WTC11 (cell line): ENCODE measurements at regions not wholly inside any gene's neighbourhood (a gene's known extent, or its start where the extent isn't known, plus 50 kb on each side); places are given as distances from the start of the nearest gene placed in this dataset.

Experiments
- ATAC-seq: fragments of 200-7000 bp; cut with Tn5 transposase; 2 replicates; pipeline ENCODE4 v1.10.0; 2021; ENCODE audit warnings: mild to moderate bottlenecking, moderate library complexity
- CTCF ChIA-PET: fragments of 300-600 bp; sonication (Branson Sonifier 250); formaldehyde crosslinking; loops from one replicate; lab custom pipeline; 2021; ENCODE audit warnings: antibody characterized with exemption; lab: Charles Lee
- POLR2A ChIA-PET: fragments of 350-600 bp; sonication (Branson Sonifier 250); formaldehyde crosslinking; loops from one replicate; lab custom pipeline; 2021; ENCODE audit warnings: antibody characterized with exemption; lab: Charles Lee
- DNase-seq: peaks from one replicate; pipeline ENCODE4 v3.0.0; 2021; ENCODE audit warnings: low spot score
- H3K27ac Mint-ChIP-seq: 2 replicates; pipeline ENCODE4 v1.8.0; 2021; ENCODE audit warnings: mixed read lengths
- H3K27me3 Mint-ChIP-seq: 2 replicates; pipeline ENCODE4 v1.8.0; 2021; ENCODE audit warnings: low read depth, mild to moderate bottlenecking, moderate library complexity, mixed read lengths
- H3K36me3 Mint-ChIP-seq: 2 replicates; pipeline ENCODE4 v1.8.0; 2021; ENCODE audit warnings: mixed read lengths
- H3K4me1 Mint-ChIP-seq: 2 replicates; pipeline ENCODE4 v1.8.0; 2022; ENCODE audit warnings: mixed read lengths
- H3K4me3 Mint-ChIP-seq: 2 replicates; pipeline ENCODE4 v1.8.0; 2021; ENCODE audit warnings: mild to moderate bottlenecking, moderate library complexity, mixed read lengths
- H3K9me3 Mint-ChIP-seq: 2 replicates; pipeline ENCODE4 v1.8.0; 2021; ENCODE audit warnings: mixed read lengths
- CREB1 ChIP-seq: sonication (generic); formaldehyde crosslinking; IDR thresholded peaks from 2 replicates; pipeline ENCODE4 v1.8.0; 2023; ENCODE audit warnings: mild to moderate bottlenecking, missing genetic modification reagents
- ESRRA ChIP-seq: sonication (generic); formaldehyde crosslinking; IDR thresholded peaks from 2 replicates; pipeline ENCODE4 v1.8.1; 2022; ENCODE audit warnings: mild to moderate bottlenecking, missing genetic modification reagents, borderline replicate concordance
- FOXK1 ChIP-seq: sonication (generic); formaldehyde crosslinking; IDR thresholded peaks from 2 replicates; pipeline ENCODE4 v1.8.0; 2022; ENCODE audit warnings: mild to moderate bottlenecking, moderate library complexity, missing genetic modification reagents
- GRHL2 ChIP-seq: fragments of 250-450 bp; sonication (Bioruptor Pico); IDR thresholded peaks from 2 replicates; pipeline ENCODE4 v1.8.0; 2022; ENCODE audit warnings: mild to moderate bottlenecking, moderate library complexity; ENCODE audit not compliant: insufficient replicate concordance, severe bottlenecking
- NFATC4 ChIP-seq: fragments of 250-450 bp; sonication (Bioruptor Pico); IDR thresholded peaks from 2 replicates; pipeline ENCODE4 v1.9.0; 2021; ENCODE audit warnings: mild to moderate bottlenecking
- OVOL2 ChIP-seq: fragments of 250-450 bp; sonication (Bioruptor Pico); IDR thresholded peaks from 2 replicates; pipeline ENCODE4 v1.9.0; 2021; ENCODE audit warnings: mild to moderate bottlenecking, borderline replicate concordance
- ZNF219 ChIP-seq: sonication (generic); formaldehyde crosslinking; IDR thresholded peaks from 2 replicates; pipeline ENCODE4 v1.8.0; 2023; ENCODE audit warnings: missing genetic modification reagents, mild to moderate bottlenecking, borderline replicate concordance
- ZNF263 ChIP-seq: sonication (generic); formaldehyde crosslinking; IDR thresholded peaks from 2 replicates; pipeline ENCODE4 v1.8.1; 2022; ENCODE audit warnings: low read depth, mild to moderate bottlenecking, moderate library complexity, missing genetic modification reagents
- TF ChIP-seq, protein P1 (sequence below): sonication (generic); formaldehyde crosslinking; conservative IDR thresholded peaks from 2 replicates; pipeline ENCODE4 v1.8.1; 2023; ENCODE audit warnings: mild to moderate bottlenecking, low read depth, missing genetic modification reagents, moderate library complexity
- TF ChIP-seq, protein P2 (sequence below): fragments of 250-450 bp; sonication (Bioruptor Pico); IDR thresholded peaks from 2 replicates; pipeline ENCODE4 v1.9.0; 2021; ENCODE audit warnings: mild to moderate bottlenecking, borderline replicate concordance
- TF ChIP-seq, protein P3 (sequence below): sonication (generic); formaldehyde crosslinking; IDR thresholded peaks from 2 replicates; pipeline ENCODE4 v1.8.1; 2023; ENCODE audit warnings: mild to moderate bottlenecking, missing genetic modification reagents, borderline replicate concordance
- TF ChIP-seq, protein P4 (sequence below): sonication (generic); formaldehyde crosslinking; IDR thresholded peaks from 2 replicates; pipeline ENCODE4 v1.8.1; 2023; ENCODE audit warnings: mild to moderate bottlenecking, missing genetic modification reagents, moderate library complexity

DNA sequence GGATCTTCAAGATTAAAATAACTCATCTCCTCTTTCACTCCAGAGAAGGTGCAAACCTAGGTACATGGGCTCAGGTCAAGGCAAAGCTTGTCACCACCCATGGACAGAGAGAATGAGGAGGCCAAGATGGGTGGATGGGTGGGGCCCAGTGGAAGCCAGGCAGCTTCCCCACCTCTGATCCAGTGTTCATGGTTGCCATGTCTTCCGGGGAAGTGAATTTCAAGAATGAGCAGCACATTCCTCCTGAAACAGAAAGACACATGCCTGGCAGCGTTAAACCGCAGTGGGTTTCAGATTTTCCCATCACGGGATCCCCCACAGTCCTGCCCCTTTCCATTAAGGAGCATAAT lies 301.7 kb downstream of the EIPR1 start (continued):
- TF ChIP-seq, protein P1, sequence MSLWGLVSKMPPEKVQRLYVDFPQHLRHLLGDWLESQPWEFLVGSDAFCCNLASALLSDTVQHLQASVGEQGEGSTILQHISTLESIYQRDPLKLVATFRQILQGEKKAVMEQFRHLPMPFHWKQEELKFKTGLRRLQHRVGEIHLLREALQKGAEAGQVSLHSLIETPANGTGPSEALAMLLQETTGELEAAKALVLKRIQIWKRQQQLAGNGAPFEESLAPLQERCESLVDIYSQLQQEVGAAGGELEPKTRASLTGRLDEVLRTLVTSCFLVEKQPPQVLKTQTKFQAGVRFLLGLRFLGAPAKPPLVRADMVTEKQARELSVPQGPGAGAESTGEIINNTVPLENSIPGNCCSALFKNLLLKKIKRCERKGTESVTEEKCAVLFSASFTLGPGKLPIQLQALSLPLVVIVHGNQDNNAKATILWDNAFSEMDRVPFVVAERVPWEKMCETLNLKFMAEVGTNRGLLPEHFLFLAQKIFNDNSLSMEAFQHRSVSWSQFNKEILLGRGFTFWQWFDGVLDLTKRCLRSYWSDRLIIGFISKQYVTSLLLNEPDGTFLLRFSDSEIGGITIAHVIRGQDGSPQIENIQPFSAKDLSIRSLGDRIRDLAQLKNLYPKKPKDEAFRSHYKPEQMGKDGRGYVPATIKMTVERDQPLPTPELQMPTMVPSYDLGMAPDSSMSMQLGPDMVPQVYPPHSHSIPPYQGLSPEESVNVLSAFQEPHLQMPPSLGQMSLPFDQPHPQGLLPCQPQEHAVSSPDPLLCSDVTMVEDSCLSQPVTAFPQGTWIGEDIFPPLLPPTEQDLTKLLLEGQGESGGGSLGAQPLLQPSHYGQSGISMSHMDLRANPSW (CRISPR knock-in tag): no peak
- TF ChIP-seq, protein P2, sequence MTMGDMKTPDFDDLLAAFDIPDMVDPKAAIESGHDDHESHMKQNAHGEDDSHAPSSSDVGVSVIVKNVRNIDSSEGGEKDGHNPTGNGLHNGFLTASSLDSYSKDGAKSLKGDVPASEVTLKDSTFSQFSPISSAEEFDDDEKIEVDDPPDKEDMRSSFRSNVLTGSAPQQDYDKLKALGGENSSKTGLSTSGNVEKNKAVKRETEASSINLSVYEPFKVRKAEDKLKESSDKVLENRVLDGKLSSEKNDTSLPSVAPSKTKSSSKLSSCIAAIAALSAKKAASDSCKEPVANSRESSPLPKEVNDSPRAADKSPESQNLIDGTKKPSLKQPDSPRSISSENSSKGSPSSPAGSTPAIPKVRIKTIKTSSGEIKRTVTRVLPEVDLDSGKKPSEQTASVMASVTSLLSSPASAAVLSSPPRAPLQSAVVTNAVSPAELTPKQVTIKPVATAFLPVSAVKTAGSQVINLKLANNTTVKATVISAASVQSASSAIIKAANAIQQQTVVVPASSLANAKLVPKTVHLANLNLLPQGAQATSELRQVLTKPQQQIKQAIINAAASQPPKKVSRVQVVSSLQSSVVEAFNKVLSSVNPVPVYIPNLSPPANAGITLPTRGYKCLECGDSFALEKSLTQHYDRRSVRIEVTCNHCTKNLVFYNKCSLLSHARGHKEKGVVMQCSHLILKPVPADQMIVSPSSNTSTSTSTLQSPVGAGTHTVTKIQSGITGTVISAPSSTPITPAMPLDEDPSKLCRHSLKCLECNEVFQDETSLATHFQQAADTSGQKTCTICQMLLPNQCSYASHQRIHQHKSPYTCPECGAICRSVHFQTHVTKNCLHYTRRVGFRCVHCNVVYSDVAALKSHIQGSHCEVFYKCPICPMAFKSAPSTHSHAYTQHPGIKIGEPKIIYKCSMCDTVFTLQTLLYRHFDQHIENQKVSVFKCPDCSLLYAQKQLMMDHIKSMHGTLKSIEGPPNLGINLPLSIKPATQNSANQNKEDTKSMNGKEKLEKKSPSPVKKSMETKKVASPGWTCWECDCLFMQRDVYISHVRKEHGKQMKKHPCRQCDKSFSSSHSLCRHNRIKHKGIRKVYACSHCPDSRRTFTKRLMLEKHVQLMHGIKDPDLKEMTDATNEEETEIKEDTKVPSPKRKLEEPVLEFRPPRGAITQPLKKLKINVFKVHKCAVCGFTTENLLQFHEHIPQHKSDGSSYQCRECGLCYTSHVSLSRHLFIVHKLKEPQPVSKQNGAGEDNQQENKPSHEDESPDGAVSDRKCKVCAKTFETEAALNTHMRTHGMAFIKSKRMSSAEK: no peak

DNA sequence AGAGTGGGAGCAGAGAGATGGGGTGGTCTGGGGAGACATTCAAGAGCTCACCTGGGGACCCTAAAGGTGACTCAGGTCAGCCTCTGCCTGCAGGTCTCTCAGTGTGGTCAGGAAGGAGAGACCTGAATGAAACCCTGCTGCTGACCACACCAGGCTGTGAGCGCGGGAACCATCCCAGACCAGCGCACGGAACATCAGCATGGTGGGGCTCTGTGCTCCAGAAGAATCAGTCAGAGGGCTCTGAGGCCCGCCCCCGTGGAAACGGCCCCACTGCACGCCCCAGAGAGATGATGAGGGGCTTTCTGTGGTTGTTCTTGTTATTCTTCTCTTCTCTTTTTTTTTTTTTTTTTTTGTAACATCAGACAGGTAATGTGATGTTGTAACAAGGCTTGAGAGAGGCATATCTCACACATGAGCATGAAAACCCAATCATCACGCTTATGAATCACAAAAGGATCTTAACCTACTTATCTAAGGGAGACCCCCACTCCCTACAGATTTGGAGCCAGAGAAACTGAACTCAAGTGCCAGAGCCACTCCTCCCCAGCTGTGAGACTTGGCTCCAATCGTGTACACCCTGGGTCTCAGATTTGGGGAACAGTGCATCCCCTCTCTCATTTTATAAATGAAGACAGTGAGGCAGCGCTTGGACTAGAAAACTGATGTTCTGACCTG lies 302.2 kb downstream of the EIPR1 start:
- peaks cover 5% of the 10 kb centered on the region; the same call in 1 of the 2 replicates for H3K4me1 Mint-ChIP-seq
- CTCF ChIA-PET: no interaction called here
- 0 out of 2 replicates have a peak, but pooled peaks cover 2% of the 10 kb centered on the region for H3K9me3 Mint-ChIP-seq
- H3K27me3 Mint-ChIP-seq: no peaks in the 10 kb centered on the region
- ATAC-seq (no peak), DNase-seq (no peak)
- no peak overlapping the region for H3K27ac Mint-ChIP-seq
- H3K4me3 Mint-ChIP-seq: no peak overlapping the region
- TF ChIP-seq ZNF219 (no peak), GRHL2 (CRISPR knock-in tag) (no peak), ZNF263 (CRISPR knock-in tag) (no peak), NFATC4 (CRISPR knock-in tag) (no peak), ESRRA (CRISPR knock-in tag) (no peak), OVOL2 (no peak), CREB1 (CRISPR knock-in tag) (no peak), FOXK1 (CRISPR knock-in tag) (no peak)
- TF ChIP-seq, protein P3, sequence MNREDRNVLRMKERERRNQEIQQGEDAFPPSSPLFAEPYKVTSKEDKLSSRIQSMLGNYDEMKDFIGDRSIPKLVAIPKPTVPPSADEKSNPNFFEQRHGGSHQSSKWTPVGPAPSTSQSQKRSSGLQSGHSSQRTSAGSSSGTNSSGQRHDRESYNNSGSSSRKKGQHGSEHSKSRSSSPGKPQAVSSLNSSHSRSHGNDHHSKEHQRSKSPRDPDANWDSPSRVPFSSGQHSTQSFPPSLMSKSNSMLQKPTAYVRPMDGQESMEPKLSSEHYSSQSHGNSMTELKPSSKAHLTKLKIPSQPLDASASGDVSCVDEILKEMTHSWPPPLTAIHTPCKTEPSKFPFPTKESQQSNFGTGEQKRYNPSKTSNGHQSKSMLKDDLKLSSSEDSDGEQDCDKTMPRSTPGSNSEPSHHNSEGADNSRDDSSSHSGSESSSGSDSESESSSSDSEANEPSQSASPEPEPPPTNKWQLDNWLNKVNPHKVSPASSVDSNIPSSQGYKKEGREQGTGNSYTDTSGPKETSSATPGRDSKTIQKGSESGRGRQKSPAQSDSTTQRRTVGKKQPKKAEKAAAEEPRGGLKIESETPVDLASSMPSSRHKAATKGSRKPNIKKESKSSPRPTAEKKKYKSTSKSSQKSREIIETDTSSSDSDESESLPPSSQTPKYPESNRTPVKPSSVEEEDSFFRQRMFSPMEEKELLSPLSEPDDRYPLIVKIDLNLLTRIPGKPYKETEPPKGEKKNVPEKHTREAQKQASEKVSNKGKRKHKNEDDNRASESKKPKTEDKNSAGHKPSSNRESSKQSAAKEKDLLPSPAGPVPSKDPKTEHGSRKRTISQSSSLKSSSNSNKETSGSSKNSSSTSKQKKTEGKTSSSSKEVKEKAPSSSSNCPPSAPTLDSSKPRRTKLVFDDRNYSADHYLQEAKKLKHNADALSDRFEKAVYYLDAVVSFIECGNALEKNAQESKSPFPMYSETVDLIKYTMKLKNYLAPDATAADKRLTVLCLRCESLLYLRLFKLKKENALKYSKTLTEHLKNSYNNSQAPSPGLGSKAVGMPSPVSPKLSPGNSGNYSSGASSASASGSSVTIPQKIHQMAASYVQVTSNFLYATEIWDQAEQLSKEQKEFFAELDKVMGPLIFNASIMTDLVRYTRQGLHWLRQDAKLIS: no peak
- TF ChIP-seq, protein P4, sequence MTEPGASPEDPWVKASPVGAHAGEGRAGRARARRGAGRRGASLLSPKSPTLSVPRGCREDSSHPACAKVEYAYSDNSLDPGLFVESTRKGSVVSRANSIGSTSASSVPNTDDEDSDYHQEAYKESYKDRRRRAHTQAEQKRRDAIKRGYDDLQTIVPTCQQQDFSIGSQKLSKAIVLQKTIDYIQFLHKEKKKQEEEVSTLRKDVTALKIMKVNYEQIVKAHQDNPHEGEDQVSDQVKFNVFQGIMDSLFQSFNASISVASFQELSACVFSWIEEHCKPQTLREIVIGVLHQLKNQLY: no peak
- POLR2A ChIA-PET: no interaction called here
- H3K36me3 Mint-ChIP-seq: no peaks in the 10 kb centered on the region
